ENCODE measurements at regions not wholly inside any gene's neighbourhood (a gene's known extent, or its start where the extent isn't known, plus 50 kb on each side); places are given as distances from the start of the nearest gene placed in this dataset.

- DNase-seq (ENCODE audit: low read depth, low spot score) = no peak
- TF ChIP-seq POLR2AphosphoS5 (IDR thresholded peaks at IDR 0.05; ENCODE audit: insufficient read depth, low read depth, low read length) = no peak
- no peak for TF ChIP-seq MAX (IDR thresholded peaks at IDR 0.05; ENCODE audit: insufficient read depth, insufficient read length)
- no peak for TF ChIP-seq JUN (IDR thresholded peaks at IDR 0.05; ENCODE audit: borderline replicate concordance, insufficient read depth, insufficient read length, low read depth)
- no peak for TF ChIP-seq EZH2 (IDR thresholded peaks at IDR 0.05; ENCODE audit: borderline replicate concordance, low read depth, low read length, severe bottlenecking)
- TF ChIP-seq CTCF (IDR thresholded peaks at IDR 0.05; ENCODE audit: extremely low read depth in 1 of 2, insufficient read depth in 1 of 2, low read depth in 1 of 2, low read length in 2 of 2) = no peak
- no peak for TF ChIP-seq POLR2A (IDR thresholded peaks at IDR 0.05; ENCODE audit: low read depth, low read length)
- TF ChIP-seq GATA2 (IDR thresholded peaks at IDR 0.05; ENCODE audit: insufficient read depth, insufficient read length, low read depth, low read length) = no peak
- Histone ChIP-seq H3K79me2 (ENCODE audit: control insufficient read depth, insufficient read depth, low read length) (no peaks in the 10 kb centered on the region), H3K4me1 (ENCODE audit: control insufficient read depth, extremely low read depth, insufficient read depth, low read length) (no peaks in the 10 kb centered on the region), H3K9ac (replicated peaks; ENCODE audit: extremely low read depth, insufficient read depth, low read length) (no peak overlapping the region), H3K27me3 (ENCODE audit: control insufficient read depth in 2 of 2, insufficient read depth in 2 of 2, low read length in 2 of 2) (no peaks in the 10 kb centered on the region), H3K27ac (ENCODE audit: insufficient read depth, low read depth, low read length) (no peak overlapping the region), H3K36me3 (ENCODE audit: control insufficient read depth in 2 of 2, extremely low read depth in 1 of 2, insufficient read depth in 2 of 2, low read length in 2 of 2) (no peaks in the 10 kb centered on the region), H3K4me3 (replicated peaks in 1 of 3; ENCODE audit: insufficient read depth in 1 of 3, low read depth in 1 of 3, low read length in 3 of 3) (no peak overlapping the region), H2AFZ (ENCODE audit: low read depth, low read length) (no peak overlapping the region), H3K4me2 (ENCODE audit: insufficient read depth, low read length) (no peak overlapping the region), H4K20me1 (replicated peaks; ENCODE audit: control insufficient read depth, extremely low read depth, insufficient read depth, low read length) (no peaks in the 10 kb centered on the region), H3K9me1 (replicated peaks; ENCODE audit: control insufficient read depth, extremely low read depth, insufficient read depth, low read length) (no peaks in the 10 kb centered on the region), H3K9me3 (replicated peaks; ENCODE audit: control insufficient read depth, insufficient read depth, low read length) (no peaks in the 10 kb centered on the region)
- dilution Hi-C loops (cut with MboI; ENCODE audit: extremely low pct_ligation_motif_present, low sequenced_read_pairs) (no loop called here), intact Hi-C loops (cut with micrococcal nuclease) (no loop called here)
- ChIA-PET POLR2A (no interaction called here), CTCF (no interaction called here)
- BruUV-seq (replicated peaks) = no TSS peak
- FAIRE-seq = no peak
These were observed 370.2 kb upstream of the SLC14A2 start for GRCh38 chr18:45245091-45245511.

Measured in endothelial cell of umbilical vein (primary cell).